ENCODE measurements at regions not wholly inside any gene's neighbourhood (a gene's known extent, or its start where the extent isn't known, plus 50 kb on each side); places are given as distances from the start of the nearest gene placed in this dataset.

DNA sequence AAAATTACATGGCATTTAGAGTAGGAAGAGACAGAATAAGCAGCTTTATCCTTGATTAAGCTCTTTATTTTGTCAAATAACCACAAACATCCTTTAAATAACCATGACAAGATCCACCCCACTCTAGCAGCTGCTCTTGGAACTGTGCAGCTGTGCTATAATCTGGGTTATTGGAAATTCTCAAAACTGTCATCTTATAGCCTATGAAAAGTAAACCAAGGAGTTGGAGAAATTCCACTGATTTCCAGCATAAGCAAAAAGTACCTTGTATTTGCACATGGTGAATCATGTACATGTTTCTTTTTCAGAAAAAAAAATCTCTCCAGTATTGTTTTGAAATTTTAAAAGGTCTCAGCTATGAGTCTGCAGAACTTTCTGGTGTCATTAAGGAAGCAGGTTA, 88.8 kb upstream of the ABI3BP start:
- DNase-seq, result no peak

DNA sequence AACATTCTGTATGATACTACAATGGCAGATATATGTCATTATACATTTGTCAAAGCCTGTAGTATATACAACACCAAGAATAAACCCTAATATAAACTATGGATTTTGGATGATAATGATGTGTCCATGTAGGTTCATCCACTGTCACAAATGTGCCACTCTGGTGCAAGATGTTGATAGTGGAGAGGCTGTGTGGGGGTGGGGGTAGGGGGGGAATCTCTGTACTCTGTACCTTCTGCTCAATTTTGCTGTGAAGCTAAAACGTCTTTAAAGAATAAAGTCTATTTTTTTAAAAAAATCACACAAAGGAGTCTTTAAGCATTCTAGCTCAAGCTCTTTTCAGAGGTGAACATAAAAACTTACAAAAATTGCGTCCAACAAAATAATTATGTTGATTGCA, 88.2 kb upstream of the ABI3BP start:
- DNase-seq, result no peak

DNA sequence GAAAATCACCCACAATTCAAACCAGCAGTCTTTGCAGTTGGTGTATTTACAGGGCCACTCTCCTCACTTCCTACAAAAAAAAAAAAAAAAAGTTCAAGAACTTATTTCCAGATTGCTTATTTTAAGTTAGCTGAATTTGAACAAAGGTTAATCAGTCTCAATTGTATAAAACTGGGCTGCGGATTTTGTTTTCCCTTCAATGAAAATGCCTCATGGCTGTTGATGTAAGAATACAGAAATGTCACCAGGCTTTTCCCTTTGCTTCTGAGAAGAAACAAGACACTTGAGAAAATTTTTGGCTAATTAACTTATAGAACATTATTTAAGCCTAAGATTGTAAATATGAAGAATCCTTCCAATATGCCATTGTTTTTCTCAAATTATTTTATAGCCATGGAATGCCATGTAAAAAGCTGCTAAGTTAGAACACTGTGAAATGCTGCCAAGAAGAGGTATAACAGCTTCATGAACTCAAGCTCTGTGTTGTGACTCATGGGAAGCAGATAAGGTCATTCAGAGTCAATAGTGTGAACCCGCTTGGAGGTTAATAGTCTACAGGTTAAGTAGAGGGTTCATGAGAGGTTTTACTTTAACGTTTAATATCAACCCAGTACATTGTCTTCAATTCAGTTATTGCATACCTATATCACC, 84.3 kb upstream of the ABI3BP start:
- DNase-seq, result no peak

DNA sequence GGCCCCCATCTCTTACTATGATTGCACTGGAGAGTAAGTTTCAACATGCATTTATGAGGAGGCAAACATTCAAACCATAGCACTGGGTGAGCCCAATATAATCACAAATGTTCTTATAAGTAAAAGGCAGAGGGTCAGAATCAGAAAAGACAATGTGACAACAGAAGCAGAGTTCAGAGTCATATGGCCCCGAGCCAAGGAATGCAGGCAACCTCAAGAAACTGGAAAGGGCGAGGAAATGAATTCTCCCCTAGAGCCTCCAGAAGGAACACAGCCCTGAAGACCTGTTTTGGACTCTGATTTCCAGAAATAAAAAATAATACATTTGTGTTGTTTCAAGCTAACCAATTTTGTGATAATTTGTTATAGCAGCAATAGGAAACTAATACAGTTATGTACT, 81.3 kb upstream of the ABI3BP start:
- no peak for DNase-seq

DNA sequence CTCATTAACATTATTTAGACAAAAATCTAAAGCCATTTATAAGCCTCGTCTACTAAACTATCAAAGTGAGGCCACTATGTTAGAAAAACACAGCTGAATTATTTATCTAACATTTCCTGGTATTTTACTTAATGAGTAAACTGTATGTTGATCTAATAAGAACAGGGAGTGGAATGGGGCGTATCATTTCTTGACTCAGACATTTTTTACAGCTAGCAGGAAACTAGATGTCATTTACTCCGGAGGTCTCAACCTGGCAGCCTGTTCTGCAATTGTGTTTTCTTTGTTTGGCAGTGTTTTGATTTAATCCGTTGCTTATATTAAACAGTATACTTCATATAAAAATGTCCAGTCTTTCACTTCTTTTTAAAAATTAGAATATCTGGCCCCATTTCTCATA, 79.1 kb upstream of the ABI3BP start:
- DNase-seq, result no peak

DNA sequence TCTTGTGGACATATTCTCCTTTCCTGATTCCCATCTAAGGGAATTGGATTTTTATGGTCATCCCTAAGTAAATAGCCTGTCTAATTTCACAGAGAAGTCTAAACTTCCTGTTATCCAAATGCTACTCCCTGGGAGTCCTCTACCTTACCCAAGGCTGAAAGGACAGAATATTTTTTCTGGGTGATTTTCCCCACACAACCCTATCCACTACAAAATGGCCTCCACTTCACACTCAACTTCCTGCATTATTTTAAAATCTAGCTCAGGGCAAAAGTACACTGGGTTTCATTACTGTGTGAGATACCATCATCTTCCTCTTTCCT, 77.5 kb upstream of the ABI3BP start:
- DNase-seq, result no peak

DNA sequence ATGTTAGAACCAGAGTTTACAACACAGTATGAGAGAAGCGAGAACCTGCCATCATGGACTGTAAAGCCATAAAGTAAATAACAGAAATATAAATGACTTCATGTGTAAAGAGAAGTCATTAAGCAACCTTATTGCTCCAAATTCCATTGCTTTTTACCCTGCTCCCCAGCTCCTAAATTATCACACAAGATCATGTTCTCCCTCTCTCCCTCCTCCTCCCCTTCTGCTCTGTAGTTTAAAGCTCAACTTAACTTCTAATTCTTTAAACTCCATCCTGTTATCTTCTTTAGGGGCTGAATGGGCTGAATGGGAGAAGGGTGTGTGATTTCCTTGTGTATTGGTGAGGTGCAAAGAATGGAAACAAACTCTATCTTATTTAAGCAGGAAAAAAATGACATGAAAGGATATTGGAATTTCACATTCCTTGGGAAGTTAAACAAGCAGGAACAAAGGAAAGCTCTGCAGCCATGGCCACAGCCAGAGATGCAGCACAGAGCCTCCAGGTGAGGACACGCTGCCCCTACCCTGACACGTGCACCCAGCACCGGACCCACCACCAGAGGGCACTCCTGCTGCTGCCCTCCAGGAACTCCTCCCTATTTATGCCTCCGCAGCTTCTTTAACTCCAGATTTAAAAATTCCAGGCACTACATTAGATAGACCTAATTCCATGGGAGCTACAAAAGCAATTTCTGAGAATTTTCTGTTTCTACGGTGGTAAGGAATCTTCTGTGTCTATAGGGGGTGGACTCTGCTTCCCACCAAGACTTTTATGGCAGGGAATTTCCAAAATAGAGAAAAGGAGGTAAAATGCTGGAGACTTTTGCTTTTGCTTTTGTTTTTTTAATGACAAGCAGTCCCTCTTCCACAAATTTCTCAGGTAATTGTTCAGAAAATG, 76.9 kb upstream of the ABI3BP start:
- DNase-seq, result peak; percentile 44

DNA sequence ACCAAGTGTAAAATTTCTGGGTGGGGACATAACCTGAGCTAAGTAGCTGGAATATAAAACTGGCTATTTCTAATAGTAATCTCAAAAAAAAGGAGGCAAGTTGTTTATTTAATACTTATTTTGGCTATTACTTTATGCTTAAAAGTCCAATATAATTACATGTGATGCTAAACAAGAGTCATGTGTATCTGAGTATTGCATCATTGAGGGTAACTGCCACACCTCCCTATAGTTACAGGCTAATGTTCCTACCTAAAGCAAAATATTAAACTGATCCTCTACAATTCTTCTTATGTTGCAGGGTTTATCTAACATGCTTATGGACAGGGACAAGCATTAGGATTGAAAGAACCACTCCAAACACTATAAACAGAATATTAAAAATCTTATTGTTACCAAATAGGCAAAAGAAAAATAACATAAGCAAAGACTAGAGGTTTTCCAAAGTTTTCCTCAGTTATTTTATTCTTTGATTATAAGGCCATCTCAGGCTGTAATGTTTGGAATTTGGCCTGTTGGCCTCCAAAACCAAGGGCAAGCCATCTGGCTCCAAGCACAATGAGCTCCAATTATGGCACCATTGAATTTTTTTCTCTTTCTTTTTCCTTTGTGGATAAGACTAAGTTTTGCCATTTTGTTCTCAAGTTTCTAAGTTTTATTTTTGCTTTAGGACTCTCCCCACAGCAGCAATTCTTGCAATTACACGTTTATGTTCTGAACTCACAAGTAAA, 75.8 kb upstream of the ABI3BP start:
- no peak for DNase-seq

DNA sequence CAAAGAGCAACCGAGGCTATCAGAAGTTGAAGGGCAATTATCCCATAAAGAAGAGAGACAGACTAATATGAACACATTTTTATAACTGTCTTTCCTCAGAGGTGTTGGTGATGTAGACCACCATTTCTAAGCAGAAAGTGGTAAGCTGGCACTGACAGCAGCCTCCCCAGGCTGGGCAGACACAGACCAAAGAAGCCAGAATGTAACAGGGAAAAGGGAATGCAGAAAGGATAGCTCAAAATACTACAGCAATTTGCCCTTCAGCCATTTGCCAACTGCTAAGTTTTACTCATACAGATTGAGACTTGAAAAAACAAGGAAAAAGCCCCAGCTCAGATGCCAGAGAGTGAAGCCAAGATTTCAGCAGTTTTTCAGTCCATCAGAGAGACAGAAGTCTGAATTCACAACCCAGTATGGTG, 73.5 kb upstream of the ABI3BP start:
- DNase-seq, result no peak

DNA sequence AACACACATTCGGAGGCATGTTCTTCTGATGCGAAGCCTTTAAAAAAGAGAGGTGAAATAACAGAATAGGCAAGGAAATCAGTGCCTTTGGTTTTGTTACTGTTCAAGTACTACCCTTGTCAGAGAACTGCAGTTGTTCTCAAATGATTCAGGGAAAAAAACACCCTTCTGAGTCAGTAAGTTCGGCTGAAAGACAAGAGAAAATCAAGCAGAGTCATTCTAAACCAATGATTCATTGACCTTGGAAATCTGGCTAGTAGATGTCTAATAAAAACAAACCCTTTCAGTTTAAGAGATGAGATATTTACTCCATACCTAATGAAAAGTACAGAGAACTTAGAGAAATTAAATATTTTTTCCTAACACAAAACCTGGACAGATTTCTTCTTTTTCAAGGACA, 72.7 kb upstream of the ABI3BP start:
- no peak for DNase-seq

DNA sequence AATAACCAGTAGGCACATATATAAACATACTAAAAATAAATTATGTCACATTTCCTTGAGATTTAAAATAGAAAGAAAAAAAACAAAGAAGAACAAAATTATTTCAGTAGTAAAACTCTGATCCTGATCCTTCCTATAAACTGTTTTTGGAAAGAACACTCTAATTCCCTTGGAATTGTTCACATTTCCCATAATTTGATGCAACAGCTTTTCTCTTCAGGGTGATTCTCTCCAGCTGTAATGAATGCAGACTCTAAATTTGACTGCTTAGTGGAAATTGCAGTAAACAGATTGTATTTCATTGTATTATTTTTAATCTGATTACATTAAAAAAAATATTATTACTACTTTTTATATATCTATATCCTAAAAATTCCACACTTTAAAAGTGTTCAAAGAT, 70.2 kb upstream of the ABI3BP start:
- no peak for DNase-seq

DNA sequence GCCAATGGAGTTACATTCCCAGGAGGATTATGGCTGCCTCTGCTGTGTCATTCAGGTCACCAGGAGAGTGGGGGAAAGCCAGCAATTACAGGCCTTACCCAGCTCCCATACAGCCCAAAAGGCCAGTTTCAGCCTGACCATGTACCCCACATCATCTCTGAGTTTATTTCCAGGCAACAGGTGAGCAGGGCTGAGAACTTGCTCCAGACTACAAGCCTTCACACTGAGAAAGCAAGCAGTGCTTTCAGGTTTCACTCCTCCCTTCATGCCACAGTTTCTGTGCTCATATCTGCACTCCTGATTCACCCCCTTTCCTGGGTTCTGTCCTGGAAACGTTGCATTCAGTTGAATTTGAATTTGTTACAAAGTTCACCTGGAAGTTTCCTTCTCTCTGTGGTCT, 68.1 kb upstream of the ABI3BP start:
- DNase-seq, result no peak

DNA sequence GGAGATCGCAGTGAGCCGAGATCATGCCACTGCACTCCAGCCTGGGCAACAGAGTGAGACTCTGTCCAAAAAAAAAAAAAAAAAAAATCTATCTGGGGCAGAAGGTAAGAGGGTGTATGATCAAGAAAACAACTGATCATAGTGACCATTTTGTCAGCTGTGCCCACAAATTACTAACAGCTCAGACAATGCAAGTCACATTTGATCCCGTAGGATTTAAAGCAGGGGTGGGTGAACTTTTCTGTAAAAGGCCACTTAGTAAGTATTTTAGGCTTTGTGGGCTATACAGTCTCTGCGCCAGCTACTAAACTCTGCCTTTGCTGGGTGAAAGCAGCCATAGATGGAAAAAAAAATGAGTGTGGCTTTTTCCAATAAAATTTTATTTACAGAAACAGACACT, 57.6 kb upstream of the ABI3BP start:
- DNase-seq, result no peak

DNA sequence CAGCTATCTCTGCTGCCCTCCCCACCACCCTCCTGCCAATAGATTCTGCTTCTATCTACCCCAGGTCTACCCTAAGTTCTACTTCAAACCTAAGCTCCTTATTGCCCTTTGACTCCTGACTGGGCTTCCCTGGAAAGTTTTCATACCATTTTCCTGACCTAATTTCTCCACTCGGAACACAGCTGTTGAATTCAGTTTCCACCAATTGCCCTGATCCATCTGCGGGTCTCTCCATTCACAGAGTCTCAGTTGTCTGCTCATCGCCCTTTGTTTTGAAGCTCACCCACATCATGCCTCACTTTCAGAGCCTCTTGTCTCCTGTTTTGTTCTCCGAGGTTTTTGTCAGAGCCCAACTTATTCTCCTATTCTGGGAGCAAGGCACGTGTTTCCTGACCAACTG, 56.8 kb upstream of the ABI3BP start:
- DNase-seq, result no peak

DNA sequence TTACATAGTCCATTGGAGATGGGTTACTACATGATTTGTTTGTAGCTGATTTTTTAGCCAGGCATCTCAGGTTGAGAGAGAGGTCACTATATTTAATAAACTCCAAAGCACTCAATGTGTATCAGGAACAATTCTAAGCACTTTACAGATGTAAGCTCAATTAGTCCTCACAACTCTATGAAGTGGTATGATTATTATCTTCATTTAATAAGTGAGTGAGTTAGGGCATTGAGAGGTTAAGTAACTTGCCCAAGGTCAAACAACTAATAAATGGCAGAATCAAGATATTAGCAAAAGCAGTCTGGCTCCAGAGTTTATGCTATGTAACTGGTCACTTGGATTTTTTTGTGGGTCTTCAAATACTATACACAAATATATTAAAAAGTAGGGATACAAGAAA, 56.3 kb upstream of the ABI3BP start:
- no peak for DNase-seq

DNA sequence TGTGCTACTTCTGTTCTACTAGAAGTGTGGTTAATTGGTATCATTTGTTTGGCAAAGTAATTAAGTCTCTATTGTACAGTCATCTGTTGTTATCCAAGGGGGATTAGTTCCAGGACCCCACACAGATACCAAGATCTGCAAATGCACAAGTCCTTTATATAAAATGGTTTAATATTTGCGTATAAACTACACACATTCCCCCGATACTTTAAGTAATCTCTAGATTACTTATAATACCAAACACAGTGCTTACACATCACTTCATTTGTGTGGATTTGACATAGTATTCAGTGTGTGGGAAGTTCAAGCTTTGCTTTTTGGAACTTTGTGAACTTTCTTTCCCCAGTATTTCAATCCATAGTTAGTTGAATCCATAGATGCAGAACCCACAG, 50.5 kb upstream of the ABI3BP start:
- no peak for DNase-seq

DNA sequence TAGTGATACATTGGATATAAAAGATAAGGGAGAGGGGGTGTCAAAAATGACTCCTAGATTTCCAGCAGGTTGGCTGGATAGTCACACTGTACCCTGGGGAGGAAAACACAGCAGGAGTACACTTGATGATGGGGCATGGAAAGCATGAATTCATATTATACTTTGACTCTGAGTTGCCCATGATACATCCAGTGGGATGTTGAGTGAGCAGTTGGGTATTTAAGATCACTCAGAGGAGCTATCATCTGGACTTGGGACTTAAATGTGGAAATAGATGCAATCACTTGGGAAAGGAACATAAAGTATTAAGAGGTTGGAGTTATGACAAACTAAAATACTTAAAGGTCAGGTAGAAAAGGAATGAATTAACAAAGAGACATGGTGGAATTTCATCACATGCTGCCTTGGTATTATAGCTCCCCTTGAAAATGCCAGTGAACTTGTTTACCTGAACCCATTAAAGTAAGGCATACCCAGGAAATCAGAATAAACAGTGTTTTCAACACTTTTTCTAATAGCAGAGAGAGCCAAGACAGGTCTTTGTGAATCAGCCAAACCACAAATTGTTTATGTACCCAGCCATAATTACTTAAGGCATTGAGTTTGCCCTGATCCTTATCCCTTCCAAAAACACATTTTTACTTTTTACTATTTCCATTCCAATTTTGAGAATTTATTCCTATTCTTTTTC, 49.9 kb upstream of the ABI3BP start:
- DNase-seq, result no peak
